Heart left ventricle (tissue), 16 donors: ENCODE measurements at regions not wholly inside any gene's neighbourhood (a gene's known extent, or its start where the extent isn't known, plus 50 kb on each side); places are given as distances from the start of the nearest gene placed in this dataset.

Experiments used
- ATAC-seq, 4 donors: fragments of 200-7000 bp; cut with Tn5 transposase; one replicate each; pipeline ENCODE4 v1.9.1; 2020 to 2022; ENCODE audit warnings: moderate library complexity in 4 of 4, mild to moderate bottlenecking in 3 of 4, moderate number of reproducible peaks in 1 of 4
- DNase-seq, 5 donors: peaks; one replicate each; pipeline ENCODE4 v3.0.0-alpha.2; 2020
- H3K27ac ChIP-seq, 12 donors: fragments of 200-600 bp; sonication (generic) in 4 of 12; one replicate each; pipeline versions ENCODE4 v1.5.0 to v1.8.0; 2016 to 2022; ENCODE audit warnings: mild to moderate bottlenecking in 2 of 12
- H3K27me3 ChIP-seq, 9 donors: fragments of 200-600 bp; sonication (generic) in 2 of 9; one replicate each; pipeline versions ENCODE4 v1.5.1 to v1.8.0; 2016 to 2022; ENCODE audit warnings: mild to moderate bottlenecking in 3 of 9
- H3K36me3 ChIP-seq, 9 donors: fragments of 200-600 bp; sonication (generic) in 2 of 9; one replicate each; pipeline versions ENCODE4 v1.5.0 to v1.8.0; 2018 to 2022; ENCODE audit warnings: mild to moderate bottlenecking in 2 of 9
- H3K4me1 ChIP-seq, 12 donors: fragments of 200-600 bp; sonication (generic) in 4 of 12; one replicate each; pipeline versions ENCODE4 v1.5.0 to v1.8.0; 2016 to 2022; ENCODE audit warnings: mild to moderate bottlenecking in 3 of 12
- H3K4me3 ChIP-seq, 12 donors: fragments of 200-600 bp; sonication (generic) in 4 of 12; one replicate each; pipeline versions ENCODE4 v1.5.0 to v1.8.0; 2017 to 2022; ENCODE audit warnings: mild to moderate bottlenecking in 9 of 12, moderate library complexity in 4 of 12
- H3K9me3 ChIP-seq, 12 donors: fragments of 200-600 bp; sonication (generic) in 4 of 12; one replicate each; pipeline versions ENCODE4 v1.5.0 to v1.8.0; 2016 to 2022; ENCODE audit warnings: mild to moderate bottlenecking in 1 of 12
- CTCF ChIP-seq, 12 donors: fragments of 200-600 bp; sonication (generic) in 4 of 12; IDR thresholded peaks; one replicate each; pipeline versions ENCODE4 v1.5.0 to v1.8.0; 2018 to 2022; ENCODE audit warnings: antibody characterized with exemption in 12 of 12, mild to moderate bottlenecking in 5 of 12
- POLR2A ChIP-seq, 2 donors: fragments of 450-650 bp; IDR thresholded peaks; one replicate each; pipeline ENCODE4 v1.6.1; 2017; ENCODE audit warnings: antibody characterized with exemption in 2 of 2, mild to moderate bottlenecking in 2 of 2, moderate library complexity in 2 of 2
- WGBS, 4 donors: extraction: QIAGEN DNeasy Blood & Tissue Kit in 2 of 4; methylation state at CpG; one replicate each; pipeline versions ENCODE4 v1.1.5 to v1.1.7; 2013 to 2018; 5-methylcytosine and 5-hydroxymethylcytosine counted together
- intact Hi-C, 10 donors: fragments of 100-400 bp; cut with DNase I; formaldehyde crosslinking; loops; one replicate each; pipeline versions ENCODE4 v1.11.1 to v1.14.2; 2022
- donor health status: ischemic (EF 13 %, LVEDD 7.1; RV severe dilation, severe dysfunction).
- donor health status: healthy with polysubstance abuse.
- donor health status: DM: no; HTN: yes; CAD: no.
- donor health status: DM: no; HTN: no; CAD: no.
- donor health status: ischemic (EF 25% LVEDD 6.9; RV normal size, moderate dysfunction).
- donor health status: ischemic (EF 25% LVEDD 5.7; RV mildly dilated, moderate dysfunction).
- donor health status: healthy.
- donor health status: DM: yes; HTN: yes; CAD: no.
- donor health status: ischemic (EF 35%, LVEDD 5.7; RV mildly dilated, moderate dysfunction).
- donor health status: nonischemic (EF 11% LVEDD 7.7; RV severe dilation, severe dysfunction).
- donor health status: DM: yes; HTN: yes; CAD: no.
- donor health status: PGD.
- donor health status: ischemic (EF 29% LVEDD 5.4; RV normal size, mild dysfunction).
- donor health status: nonischemic (EF 23%, LVEDD 6.1; RV moderate dilation, normal function).

GRCh38 chr11:76285397-76286104 is 79.2 kb upstream of the WNT11 start:
- 91 to 97% (median 93%) methylated on average over 6 of the region's 6 CpGs for WGBS, 4 donors
- peaks cover 0 to 9% (median 0%) of the 10 kb centered on the region in 12 donors for H3K4me1 ChIP-seq
- H3K27me3 ChIP-seq, result no peaks in the 10 kb centered on the region
- H3K4me3 ChIP-seq, result no peak overlapping the region
- no peak overlapping the region for H3K27ac ChIP-seq
- TF ChIP-seq CTCF (IDR thresholded peaks at IDR 0.05), result no peak
- no peak for TF ChIP-seq POLR2A (IDR thresholded peaks at IDR 0.05)
- ATAC-seq (no peak), DNase-seq (no peak)
- no peaks in the 10 kb centered on the region for H3K9me3 ChIP-seq
- H3K36me3 ChIP-seq, result no peaks in the 10 kb centered on the region
- intact Hi-C loops, result no loop called here

GRCh38 chr11:76284161-76284560 is 77.9 kb upstream of the WNT11 start:
- H3K27ac ChIP-seq, result no peak overlapping the region
- 79 to 94% (median 82%) methylated on average over 5 to 8 of the region's 8 CpGs for WGBS, 4 donors

DNA sequence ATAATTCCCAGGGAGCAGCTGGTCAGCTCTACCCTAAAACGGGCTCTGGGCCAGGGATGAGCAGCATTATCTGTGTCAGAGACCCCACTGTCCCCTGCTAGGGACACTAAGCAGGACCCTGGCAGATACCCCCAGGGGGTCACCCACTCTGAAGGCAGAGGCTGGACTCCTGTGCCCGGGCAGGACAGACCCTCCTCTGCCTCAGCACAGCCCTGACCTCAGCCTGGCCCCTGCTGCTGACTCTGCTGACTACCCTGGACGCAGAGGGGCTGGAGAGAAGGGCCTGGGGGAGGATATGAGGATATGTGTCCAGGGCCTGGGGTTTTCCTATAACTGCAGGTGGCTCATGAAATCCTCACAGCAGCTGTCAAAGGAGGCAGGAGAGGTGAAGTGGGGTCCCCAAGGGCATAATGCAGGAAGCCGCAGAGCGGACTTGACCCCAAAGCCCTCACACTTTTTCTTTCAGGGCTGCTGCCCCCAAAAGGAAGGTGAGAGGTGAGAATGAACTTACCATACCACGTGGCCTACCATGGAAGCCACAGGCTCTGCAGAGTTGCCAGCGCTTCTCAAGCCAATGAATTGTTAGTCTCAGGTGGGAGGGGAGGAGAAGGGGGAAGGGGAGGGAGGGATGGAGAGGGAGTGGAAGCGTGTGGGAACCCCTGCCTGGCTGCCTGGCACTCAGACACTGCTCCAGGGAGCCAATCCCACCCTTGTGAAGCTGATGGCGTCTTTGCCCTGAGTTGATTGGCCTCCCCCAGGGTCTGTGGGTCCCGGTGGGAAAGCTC is 76.7 kb upstream of the WNT11 start:
- Histone ChIP-seq H3K36me3 (no peaks in the 10 kb centered on the region), H3K27me3 (no peaks in the 10 kb centered on the region), H3K4me1 (peaks cover 0 to 4% (median 0%) of the 10 kb centered on the region in 12 donors), H3K27ac (no peak overlapping the region), H3K9me3 (no peaks in the 10 kb centered on the region), H3K4me3 (no peak overlapping the region)
- WGBS, 4 donors, result 75 to 88% (median 79%) methylated on average over 9 to 10 of the region's 10 CpGs
- no peak for DNase-seq
- no peak for ATAC-seq
- intact Hi-C loops, result no loop called here
- TF ChIP-seq POLR2A (IDR thresholded peaks at IDR 0.05), result no peak
- TF ChIP-seq CTCF (IDR thresholded peaks at IDR 0.05), result no peak

More at GRCh38 chr11:76284161-76284560, 77.9 kb upstream of the WNT11 start:
- DNase-seq (no peak), ATAC-seq (no peak)
- no peaks in the 10 kb centered on the region for H3K27me3 ChIP-seq
- no peak overlapping the region for H3K4me3 ChIP-seq
- no peaks in the 10 kb centered on the region for H3K9me3 ChIP-seq
- no peak for TF ChIP-seq CTCF (IDR thresholded peaks at IDR 0.05)
- intact Hi-C loops, result no loop called here
- peaks cover 0 to 9% (median 0%) of the 10 kb centered on the region in 12 donors for H3K4me1 ChIP-seq
- H3K36me3 ChIP-seq, result no peaks in the 10 kb centered on the region

- H3K36me3 ChIP-seq, result no peaks in the 10 kb centered on the region
- no peaks in the 10 kb centered on the region for H3K27me3 ChIP-seq
- no peak for TF ChIP-seq POLR2A (IDR thresholded peaks at IDR 0.05)
- ATAC-seq (no peak), DNase-seq (no peak)
- intact Hi-C loops, result no loop called here
- H3K4me1 ChIP-seq, result no peaks in the 10 kb centered on the region
- 85 to 93% (median 89%) methylated on average over 14 of the region's 14 CpGs for WGBS, 4 donors
- H3K4me3 ChIP-seq, result no peak overlapping the region
- no peaks in the 10 kb centered on the region for H3K9me3 ChIP-seq
- H3K27ac ChIP-seq, result no peak overlapping the region
Observed at GRCh38 chr11:76282172-76282571, 75.9 kb upstream of the WNT11 start.
